ENCODE measurements at regions not wholly inside any gene's neighbourhood (a gene's known extent, or its start where the extent isn't known, plus 50 kb on each side); places are given as distances from the start of the nearest gene placed in this dataset.
"Not testable (repeated sequence)": the region's sequence is repeated elsewhere in the genome, so short reads cannot be mapped to it uniquely, and the experiment has no call there.

DNA sequence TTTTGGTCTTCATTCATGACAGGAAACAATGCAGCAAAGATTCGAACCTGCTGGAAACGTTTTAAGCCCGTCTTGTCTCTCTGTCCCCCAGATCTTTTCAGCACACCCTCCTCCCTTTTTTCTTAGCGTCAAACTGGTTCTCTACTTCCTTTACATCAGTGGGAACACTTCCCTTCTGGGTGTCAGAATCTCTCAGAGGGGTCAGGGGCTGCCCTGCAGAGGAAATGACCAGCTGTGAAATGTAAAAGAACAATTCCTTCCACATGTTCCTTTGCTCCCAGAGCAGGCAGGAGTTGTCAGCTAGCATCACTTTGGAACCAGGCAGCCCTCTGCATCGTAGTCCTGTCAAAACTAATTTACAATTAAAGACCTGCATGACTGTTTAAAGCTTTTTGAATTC is 619.0 kb downstream of the TFAP2A start:
- DNase-seq, result no peak

DNA sequence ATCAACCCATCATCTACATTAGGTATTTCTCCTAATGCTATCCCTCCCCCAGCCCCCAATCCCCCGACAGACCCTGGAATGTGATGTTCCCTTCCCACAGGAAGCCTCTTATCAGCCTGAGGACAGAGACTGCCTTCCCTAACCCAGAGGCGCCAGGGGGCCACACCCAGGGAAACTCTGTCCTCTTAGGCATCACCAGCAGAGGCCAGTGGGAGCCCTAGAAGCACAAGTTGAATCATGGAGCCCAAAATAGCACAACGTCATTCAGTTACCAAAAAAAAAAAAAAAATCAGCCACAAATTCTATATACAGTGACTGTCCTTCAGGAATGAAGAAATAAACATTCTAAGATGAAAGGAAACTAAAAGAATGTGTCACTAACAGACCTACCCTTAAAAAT is 625.7 kb downstream of the TFAP2A start:
- no peak for DNase-seq

DNA sequence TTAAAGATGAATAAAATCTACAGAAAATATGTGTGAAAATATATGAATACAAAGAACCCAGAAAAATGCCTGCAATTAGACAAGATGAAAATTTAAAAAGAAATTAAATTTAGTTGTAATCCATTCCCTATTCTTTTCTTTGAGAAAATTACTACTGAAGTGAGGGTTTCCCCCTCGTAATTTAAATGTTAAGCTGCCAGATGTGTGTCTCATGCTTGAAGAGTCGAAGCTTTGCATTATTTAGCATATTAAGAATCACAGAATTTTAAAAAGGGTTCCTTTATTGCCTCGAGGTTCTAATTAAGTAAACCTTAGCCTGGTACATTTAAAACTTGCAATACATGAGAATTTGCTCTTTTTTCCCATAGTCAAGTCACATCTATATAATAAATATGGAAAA is 630.1 kb downstream of the TFAP2A start:
- no peak for DNase-seq

DNA sequence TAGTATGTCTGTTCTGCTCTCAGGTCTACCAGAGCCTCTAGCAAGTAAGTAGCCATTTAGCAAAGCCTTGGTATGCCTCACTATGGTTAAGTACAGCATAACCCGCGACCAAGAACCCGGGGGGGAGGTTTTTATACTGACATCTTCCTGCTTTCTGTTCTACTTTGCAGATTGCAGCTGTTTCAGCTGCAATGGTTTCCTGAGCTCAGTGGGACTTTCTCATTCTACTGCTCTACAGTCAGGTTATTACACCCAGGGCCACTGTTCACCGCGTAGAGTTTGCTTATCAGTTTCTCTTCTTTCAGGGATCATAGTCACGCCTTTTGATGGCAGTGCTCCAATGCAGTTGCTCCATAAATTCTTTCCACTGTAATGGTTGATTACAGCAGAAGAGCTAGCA is 631.3 kb downstream of the TFAP2A start:
- DNase-seq, result no peak

DNA sequence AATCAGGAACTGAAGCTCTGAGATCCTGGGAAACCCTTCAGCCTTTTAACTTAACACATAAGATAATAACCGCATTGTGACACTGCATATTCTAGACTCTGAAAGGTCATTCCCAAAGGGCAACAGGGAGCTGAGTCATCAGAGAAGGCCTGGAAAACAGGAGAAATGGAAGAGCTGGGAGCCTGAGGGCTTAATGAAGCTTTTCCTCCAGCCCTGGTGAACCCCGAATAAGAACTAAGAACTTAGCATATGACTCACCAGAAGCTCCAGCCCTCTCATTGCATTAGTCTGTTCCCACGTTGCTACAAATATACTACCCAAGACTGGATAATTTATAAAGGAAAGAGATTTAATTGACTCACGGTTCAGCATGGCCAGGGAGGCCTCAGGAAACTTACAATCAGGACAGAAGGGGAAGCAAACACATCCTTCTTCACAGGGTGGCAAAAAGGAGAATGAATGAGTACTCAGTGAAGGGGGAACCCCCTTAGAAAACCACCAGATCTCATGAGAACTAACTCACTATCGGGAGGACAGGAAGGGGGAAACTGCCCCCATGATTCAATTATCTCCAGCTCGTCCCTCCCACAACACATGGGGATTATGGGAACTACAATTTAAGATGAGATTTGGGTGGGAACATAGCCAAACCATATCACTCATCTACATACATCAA is 648.5 kb downstream of the TFAP2A start:
- no peak for DNase-seq

DNA sequence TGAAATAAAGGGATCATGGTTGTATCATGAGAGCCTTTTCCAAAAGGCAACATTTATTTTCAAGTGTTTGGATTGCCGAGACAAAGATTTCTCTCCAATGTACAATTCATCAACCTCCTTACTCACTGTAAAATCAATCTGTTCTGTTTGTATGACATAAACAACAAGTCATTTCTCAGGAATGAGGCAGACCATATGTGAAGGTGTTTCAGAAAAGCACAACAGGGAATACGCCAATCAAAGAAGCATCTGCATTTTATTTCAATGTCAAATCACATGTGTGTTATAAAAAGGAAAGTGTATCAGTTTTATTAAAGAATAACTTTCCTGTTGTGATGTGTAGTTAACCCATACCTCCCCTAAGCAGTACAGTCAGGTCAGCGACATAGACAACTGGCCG is 653.7 kb downstream of the TFAP2A start:
- DNase-seq, result no peak

DNA sequence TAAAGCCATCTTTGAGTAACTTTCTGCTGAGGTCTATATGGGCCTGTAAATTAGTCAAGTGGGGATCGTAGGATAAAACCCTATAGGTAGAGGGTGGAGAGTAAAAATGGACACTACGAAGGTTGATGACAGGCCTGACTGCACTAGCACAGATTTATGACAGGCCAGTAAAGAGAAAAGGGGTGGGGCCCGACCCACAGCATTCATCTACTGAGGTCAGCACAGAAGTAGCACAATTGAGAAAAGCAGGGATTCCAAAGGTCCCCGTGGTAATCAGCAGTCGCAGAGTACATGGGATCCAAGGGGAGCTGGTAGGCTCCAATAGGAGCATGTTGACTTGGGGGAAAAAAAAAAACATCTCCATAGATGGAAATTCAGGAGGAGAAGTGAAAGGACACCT is 660.4 kb downstream of the TFAP2A start:
- no peak for DNase-seq

DNA sequence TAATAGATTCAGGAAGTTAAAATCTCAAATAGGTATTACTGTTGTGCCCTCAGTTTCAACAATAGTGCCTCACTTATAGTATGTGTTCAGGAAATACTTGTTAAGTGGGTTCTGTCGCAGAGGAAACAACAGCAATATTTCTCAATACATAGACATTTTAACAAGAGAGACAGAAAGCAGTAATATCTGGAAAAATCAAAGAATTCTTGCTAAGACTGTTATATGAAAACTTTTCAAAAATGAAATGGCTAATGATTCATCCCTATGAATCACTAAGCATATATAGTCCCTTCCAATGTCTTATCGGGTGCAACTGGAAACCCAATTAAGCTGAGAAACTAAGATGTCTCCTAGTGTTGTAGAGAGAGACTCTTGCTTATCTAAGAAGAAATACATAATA is 668.9 kb downstream of the TFAP2A start:
- no peak for DNase-seq

DNA sequence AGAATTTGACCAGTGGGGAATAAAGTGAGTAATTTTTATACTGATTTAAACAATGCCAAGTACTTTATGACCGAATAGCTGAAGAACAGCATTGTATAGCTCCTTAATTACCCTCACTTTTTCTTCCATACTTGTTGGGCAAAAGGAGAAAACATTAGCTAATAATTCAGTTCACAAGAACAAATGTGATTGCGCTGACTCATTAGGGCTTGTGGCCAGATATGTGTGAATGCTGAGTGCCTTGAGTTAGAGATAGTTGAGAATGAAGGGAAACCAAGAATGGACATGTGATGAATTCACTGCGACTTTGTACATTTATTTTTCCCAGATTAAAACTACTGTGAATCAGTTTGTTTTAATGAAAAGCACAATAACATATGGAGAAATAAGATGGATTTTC is 669.4 kb downstream of the TFAP2A start:
- DNase-seq, result no peak

DNA sequence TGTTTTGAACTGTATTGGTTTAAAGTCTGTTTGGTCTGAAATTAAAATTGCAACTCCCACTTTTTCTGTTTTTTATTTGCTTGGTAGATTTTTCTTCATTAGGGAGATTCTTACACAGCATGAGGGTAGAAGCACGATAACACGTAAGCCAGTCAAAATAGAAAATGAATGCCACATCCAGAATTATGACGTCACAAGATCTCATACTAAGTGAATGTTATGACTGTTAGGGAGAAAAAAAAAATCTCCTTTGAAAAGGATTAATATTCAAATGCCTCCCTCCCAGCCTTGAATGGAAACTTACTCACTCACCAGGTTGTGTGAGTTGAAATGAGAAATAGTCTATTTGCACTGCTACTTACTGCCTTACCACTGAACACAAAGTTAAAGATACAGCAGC is 670.8 kb downstream of the TFAP2A start:
- no peak for DNase-seq

DNA sequence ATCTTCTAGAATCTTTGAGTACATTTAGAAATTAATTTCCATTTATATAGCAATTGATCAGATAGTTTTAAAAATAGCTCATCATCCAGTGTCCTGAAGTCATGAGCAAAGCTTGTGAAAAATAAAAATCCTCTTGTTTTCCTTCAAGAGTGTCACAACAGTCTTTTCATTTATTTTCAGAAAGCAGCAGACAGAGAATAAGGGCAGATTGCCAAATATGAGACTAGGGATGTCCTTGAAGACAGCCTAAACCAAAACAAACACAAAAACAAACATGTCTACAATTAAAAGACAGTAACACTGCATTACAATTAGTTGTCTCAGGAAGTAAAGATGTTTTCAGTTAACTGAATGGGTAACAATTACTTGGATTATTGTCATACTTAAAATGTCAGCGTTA is 682.8 kb downstream of the TFAP2A start:
- no peak for DNase-seq

DNA sequence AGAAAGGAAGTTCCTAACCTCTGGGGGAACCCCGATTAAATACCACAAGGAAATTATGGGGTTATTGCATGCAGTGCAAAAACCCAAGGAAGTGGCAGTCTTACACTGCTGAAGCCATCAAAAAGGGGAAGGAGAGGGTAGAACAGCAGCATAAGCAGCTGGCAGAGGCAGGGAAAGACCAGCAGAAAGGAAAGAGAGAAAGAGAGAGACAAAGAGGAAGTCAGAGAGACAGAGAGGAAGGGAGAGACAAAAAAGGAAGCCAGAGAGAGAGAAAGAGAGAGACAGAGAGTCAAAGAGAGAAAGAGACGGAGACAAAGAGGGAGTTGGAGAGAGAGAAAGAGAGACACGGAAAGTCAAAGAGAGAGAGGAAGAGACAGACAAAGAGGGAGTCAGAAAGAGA is 689.1 kb downstream of the TFAP2A start:
- DNase-seq, result not testable (repeated sequence)

DNA sequence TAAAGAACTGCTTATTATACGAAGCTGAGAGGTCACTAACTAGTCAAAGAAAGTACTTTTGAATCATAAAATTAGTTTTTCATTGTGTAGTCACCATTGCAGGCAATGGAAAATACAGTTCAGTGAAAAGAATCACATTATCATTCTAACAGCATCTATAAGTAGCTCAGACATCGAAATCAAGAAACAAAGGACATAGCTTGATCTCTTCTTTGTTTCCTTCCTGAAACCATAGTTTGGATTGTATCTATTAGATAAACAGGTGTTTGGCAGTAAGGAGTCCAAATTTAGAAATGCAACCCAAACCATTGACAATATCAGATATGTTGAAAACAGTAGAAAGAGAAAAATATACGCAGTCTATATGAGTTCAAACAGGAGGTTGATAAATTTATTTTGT is 697.3 kb downstream of the TFAP2A start:
- DNase-seq, result no peak

DNA sequence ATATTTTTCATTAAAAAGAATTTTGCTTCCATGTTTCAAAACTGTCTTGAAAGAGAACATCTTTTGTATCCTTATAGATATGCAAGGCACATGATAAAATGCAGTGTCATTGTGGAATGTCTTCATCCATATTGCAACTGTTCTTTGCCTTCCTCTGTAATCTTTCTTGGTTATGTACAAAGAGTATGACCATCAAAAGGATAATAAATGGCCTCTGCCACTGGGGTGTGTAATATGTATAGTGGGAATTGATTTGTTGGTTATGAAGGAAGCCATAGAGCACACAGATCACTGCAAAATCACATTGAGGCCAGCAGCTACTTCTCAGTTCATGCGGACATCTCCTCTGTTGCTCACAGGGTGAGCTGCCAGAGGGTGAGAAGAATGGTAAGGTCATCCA is 703.5 kb downstream of the TFAP2A start:
- no peak for DNase-seq

DNA sequence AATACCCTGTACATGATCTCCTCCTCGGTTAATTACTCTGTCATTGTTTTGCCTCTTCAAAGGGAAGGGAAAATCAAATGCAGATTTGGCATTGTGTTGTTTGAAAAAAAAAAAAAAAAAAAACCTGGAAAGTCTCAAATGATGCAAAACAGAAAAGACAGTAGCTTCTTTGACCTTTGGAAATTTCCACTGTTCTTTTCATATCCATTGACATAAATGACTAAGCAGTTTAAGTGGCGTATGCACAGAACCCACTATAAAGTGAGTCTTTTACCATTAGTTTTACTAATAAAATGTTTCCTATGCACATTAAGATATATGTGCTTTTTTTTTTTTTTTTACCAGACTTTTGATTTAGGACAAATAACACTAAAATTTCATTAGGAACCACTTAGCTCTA is 704.3 kb downstream of the TFAP2A start:
- no peak for DNase-seq

DNA sequence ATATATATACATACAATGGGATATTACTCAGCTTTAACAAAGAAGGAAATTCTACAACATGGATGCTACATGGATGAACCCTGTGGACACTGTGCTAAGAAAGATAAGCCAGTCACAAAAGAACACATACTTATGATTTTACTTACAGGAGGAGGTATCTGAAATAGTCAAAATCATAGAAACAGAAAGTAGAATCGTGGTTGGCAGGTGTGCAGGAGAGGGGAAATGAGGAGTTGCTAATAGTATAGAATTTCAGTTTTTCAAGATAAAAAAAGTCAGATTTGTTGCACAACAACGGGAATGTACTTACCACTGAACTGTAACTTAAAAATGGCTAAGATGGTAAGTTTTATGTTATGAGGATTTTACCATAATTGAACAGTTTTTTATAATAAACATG is 706.3 kb downstream of the TFAP2A start:
- no peak for DNase-seq

DNA sequence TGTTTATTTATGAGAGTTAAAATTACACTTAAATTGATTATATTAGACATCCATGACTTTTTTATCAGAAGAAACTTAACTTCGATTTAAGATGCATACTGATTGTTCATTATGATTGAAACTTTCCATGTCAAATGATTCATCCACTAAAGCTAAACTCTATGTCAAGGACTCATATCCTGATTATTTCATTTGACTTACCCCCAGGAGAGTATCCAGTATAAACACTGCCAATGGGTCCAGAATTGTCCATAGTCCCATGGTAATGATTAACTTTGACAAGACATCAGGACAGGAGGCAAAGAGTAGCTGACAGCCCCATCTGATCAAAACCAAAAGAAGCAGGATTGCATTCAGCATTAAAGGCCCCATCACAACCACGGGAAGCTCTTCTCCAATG is 709.9 kb downstream of the TFAP2A start:
- DNase-seq, result no peak

DNA sequence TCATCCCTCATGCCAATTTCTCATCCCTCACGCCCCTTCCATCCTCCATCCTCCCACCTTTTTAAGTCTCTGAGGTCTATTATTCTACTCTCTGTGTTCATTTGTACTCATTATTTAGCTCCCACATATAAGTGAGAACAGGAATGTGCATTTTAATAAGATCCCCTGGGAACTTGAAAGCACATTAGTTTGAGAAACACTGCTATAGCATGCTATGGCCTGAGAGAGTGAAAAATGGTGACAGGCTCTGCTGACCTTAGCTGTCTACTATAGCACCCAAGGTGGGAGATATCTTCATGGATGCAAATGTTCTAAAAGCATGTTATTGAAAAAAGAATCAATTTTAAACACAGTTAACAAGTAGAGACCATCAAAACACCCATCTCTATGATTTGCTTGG is 712.0 kb downstream of the TFAP2A start:
- no peak for DNase-seq

DNA sequence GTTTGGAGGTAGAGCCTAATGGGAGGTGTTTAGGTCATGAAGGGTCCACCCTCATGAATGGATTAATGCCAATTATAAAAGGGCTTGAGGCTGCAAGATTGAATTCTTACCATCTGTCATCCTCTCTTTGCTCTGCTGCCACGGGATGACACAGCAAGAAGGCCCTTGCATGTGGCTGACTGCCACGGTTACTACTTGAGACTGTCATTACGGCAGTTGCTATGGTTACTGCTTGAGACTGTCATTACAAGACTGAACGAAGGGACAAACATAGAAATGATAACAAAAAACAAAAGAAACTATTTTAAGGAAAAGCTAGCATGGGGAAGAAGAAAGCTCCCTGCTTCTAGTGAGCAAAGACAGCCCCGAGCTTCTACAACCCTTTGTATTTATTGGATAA is 715.0 kb downstream of the TFAP2A start:
- DNase-seq, result no peak

DNA sequence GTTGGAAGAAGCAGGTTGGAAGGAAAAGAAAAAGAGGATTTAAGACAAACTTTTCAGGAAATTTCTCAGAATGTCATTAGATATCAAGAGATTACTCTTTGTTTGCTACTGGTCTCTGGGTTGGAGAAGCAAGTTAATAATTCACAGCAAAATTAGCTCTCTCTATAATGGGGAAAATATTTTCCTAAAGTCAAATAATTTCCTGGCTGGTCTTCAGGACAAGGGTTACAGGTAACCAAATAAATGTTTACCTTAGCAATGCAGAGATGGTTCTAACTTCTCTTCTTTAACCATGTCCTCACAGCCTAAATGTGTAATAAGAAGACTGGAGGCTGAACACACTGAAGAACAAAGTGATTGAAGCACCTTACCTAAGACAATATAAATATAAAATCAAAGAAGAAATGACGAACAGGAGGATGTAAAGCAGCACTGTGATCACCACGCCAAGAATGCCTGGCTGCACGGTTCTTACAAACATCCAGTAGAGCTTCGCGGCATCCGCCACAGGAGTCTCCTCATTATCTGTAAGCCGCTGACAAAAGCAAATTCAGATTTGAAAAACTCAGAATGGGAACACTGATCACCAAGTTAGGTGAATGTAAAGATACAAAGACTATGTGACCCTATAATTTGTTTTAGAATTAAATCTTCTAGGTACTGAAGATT is 717.5 kb downstream of the TFAP2A start:
- no peak for DNase-seq

DNA sequence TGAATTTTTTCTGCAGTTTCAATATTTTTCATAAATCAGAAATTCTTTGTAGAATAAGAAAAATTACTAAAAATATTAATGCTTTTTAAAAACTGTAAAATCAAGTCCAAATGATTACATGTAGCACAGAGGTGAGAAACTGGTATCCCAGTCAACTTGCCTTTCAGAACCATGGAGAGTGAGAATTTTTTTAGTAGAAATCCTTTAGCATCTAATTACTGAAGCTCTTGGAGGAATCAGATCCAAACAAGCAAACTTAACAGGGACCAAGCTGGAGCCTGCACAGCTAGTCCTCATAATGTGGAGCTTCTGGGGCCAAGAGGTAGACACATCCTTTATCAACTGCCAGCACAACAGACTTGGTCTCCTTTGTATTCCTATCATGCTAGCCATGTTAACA is 724.5 kb downstream of the TFAP2A start:
- DNase-seq, result no peak

DNA sequence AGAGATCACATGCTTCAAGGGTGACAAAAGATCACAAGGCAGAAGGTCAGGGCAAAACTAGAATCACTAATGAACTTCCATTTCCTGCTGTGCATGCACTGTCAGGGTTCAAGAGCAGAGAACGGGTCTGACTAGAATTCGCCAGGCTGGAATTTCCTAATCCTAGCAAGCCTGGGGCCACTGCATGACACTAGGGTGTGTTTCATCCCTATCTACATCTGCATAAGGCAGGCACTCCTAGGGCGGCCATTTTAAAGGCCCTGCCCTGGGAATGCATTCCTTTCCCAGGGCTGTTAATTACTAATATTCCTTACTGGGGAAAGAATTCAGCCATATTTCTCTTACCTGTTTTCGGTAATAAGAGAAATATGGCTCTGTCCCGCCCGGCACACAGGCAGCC is 734.1 kb downstream of the TFAP2A start:
- DNase-seq, result not testable (repeated sequence)

DNA sequence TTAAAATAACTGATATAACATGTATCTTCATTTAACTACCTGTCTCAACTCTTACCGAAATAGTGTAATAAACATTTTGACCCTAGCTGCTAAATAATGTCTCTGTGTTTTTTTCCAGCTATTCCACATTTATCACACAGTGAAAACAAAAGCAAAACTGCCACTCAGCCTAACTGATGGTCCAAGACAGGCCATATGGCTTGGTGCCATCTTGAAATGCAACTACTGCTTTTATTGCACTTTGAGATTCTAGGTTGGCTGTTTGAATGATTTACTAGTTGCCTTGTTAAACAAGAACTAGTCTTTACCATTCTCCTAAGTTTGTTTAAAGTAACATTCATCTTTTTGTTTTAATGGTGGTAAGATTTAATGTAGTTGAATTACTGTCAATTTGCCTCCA is 739.8 kb downstream of the TFAP2A start:
- DNase-seq, result no peak

DNA sequence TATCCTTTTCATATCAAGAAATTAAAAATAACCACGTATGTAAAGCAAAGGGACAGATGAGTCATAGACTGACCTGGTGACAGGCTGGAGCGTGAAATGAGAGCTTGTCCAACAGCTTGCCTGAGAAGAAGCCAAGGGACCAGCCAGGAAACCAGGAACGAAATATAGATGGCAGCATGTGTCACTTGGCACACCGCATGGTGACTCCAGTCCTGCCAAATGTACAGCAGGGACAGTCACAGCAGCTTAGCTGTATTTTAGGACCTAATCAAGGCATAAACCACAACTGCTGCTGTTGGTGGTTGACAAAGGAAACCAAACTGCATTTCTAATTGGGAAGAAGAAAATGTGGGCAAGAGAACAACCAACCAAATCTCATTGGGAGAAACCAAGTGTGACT is 755.0 kb downstream of the TFAP2A start:
- DNase-seq, result no peak

DNA sequence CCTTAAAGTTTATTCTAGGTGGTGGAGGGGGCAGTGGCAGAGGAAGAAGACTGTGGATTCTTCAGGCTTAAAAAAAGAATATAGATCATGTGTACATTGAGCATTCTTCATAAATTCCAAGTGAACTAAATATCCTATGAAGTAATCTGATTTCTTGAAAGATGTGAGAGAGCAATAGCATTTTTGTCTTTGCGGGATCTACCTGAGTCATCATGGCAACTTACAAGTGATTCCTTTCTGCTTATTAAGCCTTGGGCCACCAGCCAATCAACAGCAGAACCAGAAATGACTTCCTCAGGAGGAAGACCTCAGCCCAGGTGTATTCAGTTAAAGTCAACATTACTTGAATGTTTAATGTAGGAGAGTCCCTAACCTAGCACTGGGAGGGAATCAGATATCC is 756.9 kb downstream of the TFAP2A start:
- DNase-seq, result no peak
